Activated T-helper 1 cell treated with Interleukin-2 at 50 U/mL for 16 hours (primary cell): ENCODE measurements at regions not wholly inside any gene's neighbourhood (a gene's known extent, or its start where the extent isn't known, plus 50 kb on each side); places are given as distances from the start of the nearest gene placed in this dataset.
"Not testable (repeated sequence)": the region's sequence is repeated elsewhere in the genome, so short reads cannot be mapped to it uniquely, and the experiment has no call there.

Experiments
- DNase-seq: peaks from one replicate; pipeline ENCODE4 v3.0.0-alpha.2; 2020; ENCODE audit warnings: low read depth

DNA sequence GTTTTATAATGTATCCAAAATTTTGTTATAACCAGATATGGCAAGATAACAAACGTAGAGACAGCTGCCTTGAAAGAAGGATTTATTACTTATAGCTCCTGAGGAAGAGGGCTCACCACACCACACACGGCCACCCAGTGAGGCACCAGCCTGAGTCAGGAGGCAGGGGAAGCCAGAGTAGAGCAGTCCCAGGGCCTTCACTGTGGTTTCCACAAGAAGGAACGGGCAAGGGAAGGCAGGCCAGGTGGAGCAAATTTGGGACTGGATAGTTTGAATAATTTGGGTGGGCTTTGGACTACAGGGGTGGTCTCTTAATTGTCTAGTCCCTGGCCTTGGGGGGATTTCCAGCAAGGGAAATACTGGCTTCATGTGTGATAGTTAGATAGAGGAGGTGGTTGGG, 72.5 kb downstream of the RRAGC start:
- DNase-seq = no peak

DNA sequence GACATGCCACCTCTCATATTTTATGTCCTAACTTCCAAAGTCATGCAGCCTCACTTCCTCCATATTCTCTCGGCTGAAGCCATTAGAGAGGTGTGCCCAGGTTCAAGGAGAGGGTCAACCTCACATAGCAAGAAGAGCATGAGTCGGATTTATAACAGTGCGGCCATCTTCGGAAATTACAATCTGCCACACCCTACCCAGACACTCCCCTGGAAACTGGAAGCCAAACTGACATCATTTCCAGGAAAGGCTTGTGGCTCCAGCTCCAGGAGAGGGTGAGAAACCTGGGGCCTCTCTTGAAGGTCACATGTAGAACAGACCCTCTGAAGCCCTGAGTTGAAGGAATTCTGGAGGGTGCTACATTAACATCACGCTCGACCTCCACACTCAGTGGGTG, 73.5 kb downstream of the RRAGC start:
- no peak for DNase-seq

DNA sequence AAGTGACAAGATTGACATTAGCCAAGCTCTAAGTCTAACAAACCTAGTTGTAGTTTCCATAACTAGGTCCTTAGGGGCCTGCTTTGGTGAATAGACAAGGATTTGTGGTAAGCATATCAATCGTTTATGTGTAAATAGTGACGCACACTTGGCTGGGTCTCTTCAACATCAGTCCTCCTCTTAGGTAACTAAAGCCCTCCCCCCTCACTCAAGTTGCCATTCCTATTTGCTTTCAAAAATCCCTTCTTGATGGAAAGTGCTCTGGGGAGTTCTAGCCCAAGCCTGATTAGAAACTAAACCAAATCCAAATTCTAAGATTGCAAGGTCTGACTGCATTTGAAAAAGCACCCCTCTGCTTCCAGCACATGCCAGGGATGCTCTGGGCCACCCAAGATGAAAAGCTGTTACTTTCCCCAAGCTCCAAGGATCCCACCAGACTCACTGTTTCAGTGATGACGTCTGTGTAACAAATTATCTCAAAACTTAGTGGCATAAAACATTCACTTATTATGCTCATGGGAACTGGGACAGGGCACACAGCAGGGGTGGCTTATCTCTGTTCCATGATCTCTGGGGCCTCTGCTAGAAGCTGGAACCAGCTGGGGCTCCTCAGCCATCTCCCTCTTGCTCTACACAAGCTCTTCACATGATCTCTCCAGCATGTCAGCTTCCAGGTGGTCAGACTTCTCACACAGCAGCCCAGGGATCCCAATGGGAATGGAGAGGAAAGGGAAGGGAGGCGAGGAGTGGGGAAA, 74.1 kb downstream of the RRAGC start:
- no peak for DNase-seq

DNA sequence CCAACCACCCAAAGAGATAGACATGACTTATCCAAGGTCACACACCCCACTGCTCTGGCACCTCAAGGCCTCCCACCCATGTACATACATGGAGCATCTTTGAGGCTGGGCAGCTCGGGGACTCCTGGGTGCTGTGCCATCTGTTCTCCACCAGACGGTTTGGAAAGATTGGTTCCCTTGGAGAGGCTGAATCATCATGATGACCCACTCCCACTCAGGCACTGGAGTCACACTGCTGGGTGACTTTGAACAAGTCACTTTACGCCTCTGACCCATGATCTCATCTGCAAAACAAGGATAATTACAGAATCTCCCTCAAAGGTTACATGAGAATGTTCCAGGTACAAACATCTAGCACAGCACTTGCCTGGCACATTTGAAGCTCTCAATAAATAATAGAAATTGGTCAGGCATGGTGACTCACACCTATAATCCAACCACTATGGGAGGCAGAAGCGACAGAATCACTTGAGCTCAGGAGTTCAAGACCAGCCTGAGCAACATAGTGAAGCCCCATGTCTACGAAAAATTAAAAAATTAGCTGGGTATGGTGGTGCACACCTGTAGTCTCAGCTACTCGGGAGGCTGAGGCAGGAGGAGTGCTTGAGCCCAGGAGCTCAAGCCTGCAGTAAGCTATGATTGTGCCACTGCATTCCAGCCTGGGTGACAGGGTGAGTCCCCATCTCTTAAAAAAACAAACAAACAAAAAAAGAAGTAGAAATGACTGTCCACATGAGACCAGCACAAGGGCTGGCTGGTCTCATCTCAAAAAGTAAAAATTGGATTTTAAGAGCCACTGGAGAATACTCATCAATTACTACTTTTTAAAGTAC, 74.9 kb downstream of the RRAGC start:
- DNase-seq = no peak

DNA sequence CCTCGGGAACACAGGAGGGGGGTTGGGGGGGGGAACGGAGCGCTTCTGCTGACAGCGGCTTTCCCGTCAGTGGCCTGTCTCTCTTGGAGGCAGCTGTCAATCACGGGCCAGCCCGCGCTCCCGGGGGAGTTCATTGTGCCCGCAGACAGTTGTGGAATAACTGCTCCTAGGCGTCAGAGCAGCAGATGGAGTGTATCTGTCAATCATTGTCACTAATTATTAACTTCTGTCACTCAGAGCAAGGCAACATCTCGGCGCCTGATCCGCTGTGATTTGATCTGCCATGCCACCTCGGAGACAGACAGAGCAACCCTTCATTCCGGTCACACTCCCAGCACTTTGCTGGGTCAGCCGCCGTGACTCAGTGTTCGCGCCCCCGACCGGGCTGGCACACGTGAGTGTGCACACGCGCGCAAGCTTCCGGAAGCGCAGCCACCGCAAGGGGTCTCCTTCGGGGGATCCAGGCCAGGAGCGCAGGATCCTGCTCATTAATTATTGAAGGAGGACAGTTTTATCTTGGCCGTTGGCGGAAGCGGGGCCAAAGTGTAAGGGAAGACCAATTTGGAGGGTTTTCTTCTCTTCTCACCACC, 75.8 kb downstream of the RRAGC start:
- DNase-seq = no peak

DNA sequence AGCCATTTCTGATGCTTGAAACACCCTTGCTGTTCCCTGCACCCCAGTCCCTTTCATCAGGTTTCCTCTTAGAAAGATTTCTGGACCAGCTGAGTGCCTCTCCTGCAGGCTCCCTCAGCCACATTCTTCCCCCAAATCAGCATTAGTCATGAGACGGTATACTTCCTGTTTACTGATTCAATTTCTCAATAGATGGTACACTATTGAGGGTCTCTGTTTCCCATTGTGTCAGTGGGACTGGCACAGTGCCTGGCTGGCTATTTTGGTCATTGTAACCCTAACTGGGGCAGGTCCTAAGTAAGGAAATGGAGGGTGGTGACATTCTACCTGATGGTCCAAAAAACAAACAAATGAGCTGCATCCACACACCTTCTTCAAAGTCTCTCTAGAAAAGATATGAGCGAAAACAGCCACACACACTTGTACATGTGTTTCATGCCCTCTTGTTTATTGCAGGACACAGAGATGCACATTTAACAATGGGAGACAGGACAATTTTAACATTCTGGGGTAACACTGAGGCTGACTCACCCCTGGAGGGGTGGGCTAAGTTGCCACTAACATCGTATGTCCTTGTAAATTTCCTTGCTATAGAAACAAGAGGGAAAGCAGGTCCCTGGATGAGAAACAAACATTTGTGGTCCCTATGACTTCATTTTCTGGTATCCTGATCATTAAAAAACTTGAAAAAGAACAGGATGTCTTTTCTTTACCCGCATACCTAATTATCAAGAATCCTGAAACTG, 77.5 kb downstream of the RRAGC start:
- no peak for DNase-seq

DNA sequence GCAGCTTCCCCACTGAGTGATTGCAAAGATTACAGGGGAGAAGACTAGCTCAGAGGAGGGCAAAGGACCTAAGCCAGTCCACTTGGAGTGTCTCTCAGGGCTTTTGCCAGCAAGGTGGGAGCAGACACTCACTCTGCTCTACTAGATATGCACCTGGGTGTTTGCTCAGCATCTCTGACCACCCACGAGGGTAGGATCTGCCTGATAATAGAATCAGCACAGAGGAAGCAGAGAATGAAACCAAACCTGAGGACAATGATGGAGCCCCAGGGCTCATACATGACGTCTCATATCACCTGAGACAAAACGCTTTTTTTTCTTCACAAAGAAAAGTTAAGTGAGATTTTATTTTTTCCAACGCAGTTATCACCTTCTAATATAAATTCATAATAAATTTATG, 79.4 kb downstream of the RRAGC start:
- DNase-seq = no peak

DNA sequence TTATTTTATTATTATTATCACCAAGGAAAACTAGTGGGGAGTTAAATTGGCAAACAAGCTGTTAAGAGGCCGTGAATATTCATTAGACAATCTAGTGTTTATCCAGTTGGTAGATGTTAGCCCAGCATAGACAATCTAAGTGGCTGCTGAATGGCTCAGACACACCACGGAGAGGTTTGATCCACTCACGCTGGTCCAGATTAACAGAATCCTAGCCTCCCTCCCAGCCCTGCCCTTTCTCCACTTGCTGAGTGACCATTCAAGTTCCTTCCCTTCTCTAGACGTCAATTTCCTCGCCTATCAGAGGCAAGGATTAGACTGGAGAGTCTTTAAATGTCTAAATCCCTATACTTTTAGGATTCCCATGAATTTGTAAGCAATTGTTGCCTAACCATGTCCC, 80.1 kb downstream of the RRAGC start:
- DNase-seq = no peak

DNA sequence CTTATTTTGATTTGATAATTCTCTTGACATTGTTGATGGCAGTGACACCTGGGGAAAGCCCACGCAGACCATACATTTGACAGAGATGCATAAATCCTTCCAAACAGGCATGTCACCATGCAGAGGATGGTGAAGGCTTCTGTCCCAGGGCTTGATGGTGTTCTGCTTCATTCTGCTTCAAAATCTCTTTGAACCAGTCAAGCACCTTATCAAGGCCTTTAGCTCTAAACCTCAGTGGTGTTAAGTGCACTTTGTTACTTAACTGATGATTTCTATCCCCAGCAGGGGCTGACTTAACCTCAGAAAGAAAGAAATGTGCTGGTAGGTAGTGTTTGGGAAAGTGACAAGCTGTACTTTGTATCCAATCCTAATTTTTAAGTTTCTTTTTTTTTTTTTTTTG, 81.1 kb downstream of the RRAGC start:
- no peak for DNase-seq

DNA sequence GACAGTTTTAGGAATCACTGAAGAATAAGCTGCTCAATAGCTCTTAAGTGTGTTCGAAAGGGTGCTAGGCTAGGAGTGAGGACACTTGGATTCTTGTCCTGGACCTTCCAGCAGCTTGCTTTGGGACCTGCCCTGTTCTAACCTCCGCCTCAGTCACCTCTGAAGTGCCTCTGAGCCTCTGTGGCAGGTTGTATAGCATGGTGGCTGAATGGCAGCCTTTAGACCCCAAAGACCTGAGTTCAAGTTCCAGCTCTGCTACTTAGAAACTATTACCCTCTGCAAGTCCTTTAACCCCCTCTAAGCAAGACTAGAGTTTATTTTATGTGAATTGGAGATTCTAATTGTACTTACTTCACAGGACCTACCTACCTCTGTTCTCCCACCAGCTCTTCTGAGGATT, 81.5 kb downstream of the RRAGC start:
- DNase-seq = no peak

DNA sequence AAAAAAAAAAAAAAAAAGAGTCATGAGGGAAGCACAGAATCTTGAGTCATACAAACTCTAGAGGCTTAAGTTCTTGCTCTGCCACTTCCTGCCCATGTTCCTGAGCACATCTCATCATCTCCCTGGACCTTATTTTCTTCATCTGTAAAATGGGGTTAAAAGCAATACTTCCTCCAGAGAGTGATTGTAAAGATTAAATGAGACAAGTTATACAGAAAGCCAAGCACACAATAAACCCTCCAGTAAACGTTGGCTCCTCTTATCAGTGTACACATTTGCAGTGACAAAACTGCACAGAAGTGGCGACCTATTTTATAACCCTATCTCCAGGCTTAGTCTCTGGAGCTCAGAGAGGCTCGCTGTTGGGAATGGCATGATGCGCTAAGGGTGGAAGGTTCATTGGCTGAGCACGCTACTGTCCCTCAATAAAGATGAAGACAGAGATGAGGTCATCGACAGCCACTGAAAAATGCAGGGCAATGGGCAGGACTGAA, 82.1 kb downstream of the RRAGC start:
- DNase-seq = no peak

DNA sequence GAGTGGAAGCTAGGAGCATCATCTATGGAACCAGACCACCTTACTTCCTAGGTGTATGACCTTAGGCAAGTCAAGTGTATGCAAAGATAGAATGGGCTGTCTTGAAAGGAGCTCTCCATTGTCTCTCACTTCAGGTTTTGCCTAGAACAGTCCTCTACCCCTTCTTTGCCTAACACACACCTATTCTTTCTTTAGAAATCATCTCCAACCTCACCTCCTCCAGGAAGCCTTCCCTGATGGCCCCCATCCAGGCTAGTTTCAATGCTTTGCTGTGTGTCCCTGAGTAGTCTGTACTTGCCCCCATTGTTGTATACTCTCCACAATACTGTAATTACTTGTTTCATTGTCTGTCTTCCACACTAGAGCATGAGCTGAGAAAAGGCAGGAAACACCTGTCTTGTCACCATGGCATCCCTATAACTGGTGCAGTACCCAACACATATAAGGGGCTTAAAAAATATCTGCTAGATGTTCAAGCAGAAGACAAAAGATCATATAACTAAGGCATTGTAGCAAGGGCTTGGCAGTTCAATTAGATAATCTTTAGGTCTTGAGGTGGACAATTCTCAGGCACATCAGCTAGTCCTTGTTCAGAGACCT, 83.0 kb downstream of the RRAGC start:
- no peak for DNase-seq

DNA sequence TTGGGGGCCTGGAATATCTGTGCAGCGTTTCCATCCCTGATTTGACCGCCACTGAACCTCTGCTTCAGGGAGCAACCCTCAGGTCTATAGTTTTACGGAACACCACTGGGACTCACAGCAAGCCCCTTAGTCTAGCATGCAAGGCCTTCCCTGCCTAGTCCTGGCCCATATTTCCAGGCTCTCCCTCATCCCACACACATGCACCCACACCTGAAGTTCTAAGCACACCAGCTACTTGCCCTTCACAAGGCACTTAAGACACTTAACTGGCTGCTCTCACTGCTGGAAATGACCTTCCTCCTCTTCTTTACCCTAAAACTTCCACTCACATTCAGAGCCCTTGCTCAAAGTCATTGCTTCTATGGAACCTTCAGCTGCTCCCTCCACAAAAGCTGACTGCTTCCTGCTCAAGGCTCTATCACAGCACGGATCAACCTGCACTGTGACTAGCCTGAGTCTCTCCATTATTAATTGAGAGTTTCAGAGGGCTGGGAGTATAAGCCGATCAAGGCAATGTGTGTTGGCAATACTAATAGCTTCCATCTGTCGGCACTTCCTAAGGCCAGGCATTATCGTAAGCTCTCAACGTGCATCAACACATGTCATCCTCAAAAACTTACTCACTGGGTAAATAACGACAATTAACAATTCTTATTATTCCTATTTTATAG, 84.3 kb downstream of the RRAGC start:
- DNase-seq = no peak

DNA sequence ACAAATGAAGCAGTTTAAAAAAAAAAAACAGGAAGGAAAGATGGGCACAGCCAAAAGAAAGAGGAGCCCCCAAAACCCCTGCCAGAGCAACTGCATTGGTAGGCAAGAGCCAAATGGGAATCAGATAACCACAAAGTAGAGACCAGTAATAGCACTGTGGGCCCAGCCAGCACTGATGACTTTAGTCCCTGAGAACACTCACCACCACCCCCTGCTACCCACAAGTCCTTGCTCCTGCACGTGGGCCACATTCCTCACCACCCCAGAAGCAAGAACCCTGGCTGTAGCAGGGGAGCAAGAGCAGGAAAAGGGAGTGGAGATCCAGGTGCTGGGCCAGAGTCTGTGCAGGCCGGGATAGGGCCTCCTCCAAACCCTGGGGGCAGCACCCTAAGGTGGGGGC, 86.1 kb downstream of the RRAGC start:
- no peak for DNase-seq

DNA sequence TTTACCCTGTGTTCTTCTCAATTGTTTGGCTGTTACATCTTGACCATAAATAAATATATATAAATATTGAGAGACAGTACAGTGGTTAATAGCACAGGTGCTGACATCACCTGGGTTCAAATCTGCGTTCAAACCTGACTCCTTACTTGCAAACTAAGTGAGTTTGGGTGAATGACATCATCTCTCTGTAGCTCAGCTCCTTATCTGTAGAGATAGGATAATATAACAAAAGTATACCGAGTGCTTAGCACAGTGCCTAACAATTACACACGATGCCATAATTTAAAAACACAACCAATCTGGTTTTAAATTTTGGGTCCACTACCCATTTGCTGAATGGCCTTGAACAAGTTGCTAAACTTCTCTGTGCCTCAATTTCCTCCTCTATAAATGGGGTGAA, 86.6 kb downstream of the RRAGC start:
- DNase-seq = no peak

DNA sequence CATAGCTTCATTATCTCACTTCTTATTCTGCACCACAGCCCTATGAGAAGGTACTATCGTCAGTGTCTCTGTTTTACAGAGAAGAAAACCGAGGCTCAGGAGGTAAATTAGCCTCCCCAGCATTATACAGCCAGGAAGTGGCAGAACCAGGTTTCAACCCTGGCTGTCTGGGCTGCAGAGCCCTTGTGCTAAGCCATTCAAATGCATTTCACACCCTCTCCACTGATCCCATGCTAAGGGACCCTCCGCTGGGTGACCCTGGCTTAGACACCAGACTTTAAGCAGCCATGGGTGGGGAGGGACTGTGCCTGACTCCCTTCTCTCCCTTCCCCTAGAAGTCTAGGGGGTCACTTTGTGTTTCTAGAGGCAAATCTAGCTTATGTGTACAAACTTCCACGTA, 87.5 kb downstream of the RRAGC start:
- DNase-seq = no peak

DNA sequence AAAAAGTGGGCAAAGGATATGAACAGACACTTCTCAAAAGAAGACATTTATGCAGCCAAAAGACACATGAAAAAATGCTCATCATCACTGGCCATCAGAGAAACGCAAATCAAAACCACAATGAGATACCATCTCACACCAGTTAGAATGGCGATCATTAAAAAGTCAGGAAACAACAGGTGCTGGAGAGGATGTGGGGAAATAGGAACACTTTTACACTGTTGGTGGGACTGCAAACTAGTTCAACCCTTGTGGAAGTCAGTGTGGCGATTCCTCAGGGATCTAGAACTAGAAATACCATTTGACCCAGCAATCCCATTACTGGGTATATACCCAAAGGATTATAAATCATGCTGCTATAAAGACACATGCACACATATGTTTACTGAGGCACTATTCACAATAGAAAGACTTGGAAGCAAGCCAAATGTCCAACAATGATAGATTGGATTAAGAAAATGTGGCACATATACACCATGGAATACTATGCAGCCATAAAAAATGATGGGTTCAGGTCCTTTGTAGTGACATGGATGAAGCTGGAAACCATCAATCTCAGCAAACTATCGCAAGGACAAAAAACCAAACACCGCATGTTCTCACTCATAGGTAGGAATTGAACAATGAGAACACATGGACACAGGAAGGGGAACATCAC, 88.9 kb downstream of the RRAGC start:
- not testable (repeated sequence) for DNase-seq

DNA sequence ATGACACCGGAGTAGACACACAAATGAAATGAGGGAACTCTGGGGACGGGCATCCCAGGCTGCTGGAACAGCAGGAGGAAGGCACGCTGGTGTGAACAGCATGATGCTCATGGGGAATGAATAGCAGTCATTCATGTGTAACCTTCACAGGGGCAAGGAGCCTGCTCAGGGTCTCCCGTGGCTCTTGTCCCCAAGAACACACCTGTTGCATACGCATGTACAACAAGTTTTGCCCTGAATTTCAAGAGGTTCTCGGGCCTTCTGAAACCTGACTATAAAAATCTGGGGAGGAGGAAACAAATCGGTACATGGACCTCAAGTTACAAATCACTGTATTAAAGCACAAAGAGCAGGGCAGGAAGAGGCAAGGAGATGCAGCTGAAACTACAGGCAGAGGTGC, 93.4 kb downstream of the RRAGC start:
- no peak for DNase-seq

DNA sequence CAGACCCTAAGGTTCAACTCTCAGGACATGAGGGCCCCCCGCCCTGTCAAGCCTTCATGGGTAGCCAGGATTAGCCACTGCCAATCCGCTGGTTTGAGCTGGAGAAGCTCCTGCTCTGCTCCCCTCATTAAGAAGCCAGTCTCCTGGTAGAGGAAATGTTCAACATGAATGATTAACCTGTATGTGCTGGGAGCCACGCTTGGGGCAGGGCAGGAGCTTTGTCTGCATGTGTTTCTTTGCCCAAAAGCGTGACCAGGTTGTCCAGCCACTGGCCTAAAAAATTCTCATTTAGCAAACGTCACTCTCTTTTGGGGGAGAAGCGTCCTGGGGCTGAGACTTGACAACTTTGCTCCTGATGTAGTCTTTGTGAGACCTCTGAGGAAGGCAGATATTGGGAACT, 96.5 kb downstream of the RRAGC start:
- no peak for DNase-seq

DNA sequence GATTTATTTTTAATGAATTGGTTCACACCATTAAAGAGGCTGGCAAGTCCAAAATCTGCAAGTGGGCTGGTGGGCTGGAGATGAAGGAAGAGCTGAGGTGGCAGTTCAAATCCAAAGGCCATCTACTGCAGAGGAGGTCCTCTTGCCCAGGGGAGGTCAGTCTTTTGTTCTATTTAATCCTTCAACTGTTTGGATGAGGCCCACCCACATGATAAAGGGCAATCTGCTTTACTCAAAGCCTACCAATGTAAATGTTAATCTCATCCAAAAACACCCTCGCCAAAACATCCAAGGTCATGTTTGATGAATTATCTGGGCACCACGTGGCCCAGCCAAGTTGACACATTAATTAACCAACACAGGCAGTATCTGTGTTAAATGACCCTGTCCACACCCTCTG, 99.0 kb downstream of the RRAGC start:
- DNase-seq = no peak

DNA sequence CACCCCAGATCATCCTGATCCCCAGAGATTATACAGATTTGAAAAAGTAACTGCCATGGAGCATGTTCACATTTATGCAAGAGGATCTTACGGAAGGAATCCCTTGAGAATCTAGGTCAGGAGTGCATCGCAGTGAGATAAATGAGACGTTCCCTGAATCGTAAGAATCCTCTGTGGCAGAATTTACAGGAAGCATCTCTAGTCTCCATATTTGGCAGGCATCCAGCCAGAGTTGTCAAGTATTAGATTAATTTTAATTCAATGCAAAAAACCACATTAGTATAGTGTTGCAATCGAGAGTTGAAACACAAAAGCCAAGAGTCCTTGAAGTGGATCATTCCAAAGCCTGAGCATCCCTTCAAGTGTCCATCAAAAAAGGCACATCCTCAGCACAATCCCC, 100.8 kb downstream of the RRAGC start:
- no peak for DNase-seq
